Liver (tissue), 8 donors: ENCODE measurements at regions not wholly inside any gene's neighbourhood (a gene's known extent, or its start where the extent isn't known, plus 50 kb on each side); places are given as distances from the start of the nearest gene placed in this dataset.
A peak's percentile ranks its signal among the peaks of the same experiment; 100 is the strongest.

ENCODE experiments used
- DNase-seq: peaks from one replicate; pipeline ENCODE4 v3.0.0-alpha.2; 2017; ENCODE audit warnings: low spot score
- H3K27ac ChIP-seq, 2 donors: one replicate each; pipeline ENCODE4 v1.7.0; 2013; ENCODE audit warnings: inconsistent platforms in 2 of 2, low read length in 2 of 2, control low read depth in 1 of 2, low read depth in 1 of 2, mild to moderate bottlenecking in 1 of 2
- H3K27me3 ChIP-seq, 4 donors: one replicate each; pipeline versions ENCODE4 v1.6.1 to v1.7.0; 2013; ENCODE audit warnings: low read length in 3 of 4, inconsistent platforms in 1 of 4, mild to moderate bottlenecking in 1 of 4, moderate library complexity in 1 of 4; ENCODE audit not compliant: control insufficient read depth in 4 of 4, insufficient read depth in 4 of 4
- H3K36me3 ChIP-seq, 4 donors: one replicate each; pipeline versions ENCODE4 v1.6.1 to v1.7.0; 2013; ENCODE audit warnings: low read length in 3 of 4, mild to moderate bottlenecking in 3 of 4, low read depth in 1 of 4, moderate library complexity in 1 of 4; ENCODE audit not compliant: control insufficient read depth in 4 of 4, insufficient read depth in 3 of 4
- H3K4me1 ChIP-seq, 4 donors: one replicate each; pipeline versions ENCODE4 v1.6.1 to v1.7.0; 2013; ENCODE audit warnings: low read length in 3 of 4, mild to moderate bottlenecking in 3 of 4, moderate library complexity in 1 of 4; ENCODE audit not compliant: control insufficient read depth in 4 of 4, insufficient read depth in 4 of 4
- H3K4me3 ChIP-seq, 3 donors: one replicate each; pipeline versions ENCODE4 v1.6.1 to v1.7.0; 2013; ENCODE audit warnings: low read length in 3 of 3, control low read depth in 1 of 3, low read depth in 1 of 3, mild to moderate bottlenecking in 1 of 3
- H3K9ac ChIP-seq, 2 donors: one replicate each; pipeline ENCODE4 v1.7.0; 2013; ENCODE audit warnings: low read length in 2 of 2, mild to moderate bottlenecking in 2 of 2, moderate library complexity in 2 of 2, control low read depth in 1 of 2, low read depth in 1 of 2
- H3K9me3 ChIP-seq, 4 donors: one replicate each; pipeline versions ENCODE4 v1.6.1 to v1.7.0; 2013; ENCODE audit warnings: low read length in 3 of 4; ENCODE audit not compliant: control insufficient read depth in 4 of 4
- EGR1 ChIP-seq, 2 donors: IDR thresholded peaks; 2 replicates each; pipeline ENCODE4 v1.6.1; 2016 to 2018; ENCODE audit warnings: antibody characterized with exemption in 2 of 2, low read depth in 2 of 2
- FOXA1 ChIP-seq: IDR thresholded peaks from 2 replicates; pipeline ENCODE4 v1.6.1; 2016; ENCODE audit warnings: antibody characterized with exemption
- FOXA2 ChIP-seq: IDR thresholded peaks from 2 replicates; pipeline ENCODE4 v1.6.1; 2016; ENCODE audit warnings: antibody characterized with exemption
- GABPA ChIP-seq, 2 donors: IDR thresholded peaks in 1 of 2; conservative IDR thresholded peaks in 1 of 2; 2 replicates each; pipeline ENCODE4 v1.6.1; 2016; ENCODE audit warnings: antibody characterized with exemption in 2 of 2, mild to moderate bottlenecking in 1 of 2, moderate library complexity in 1 of 2
- HNF4A ChIP-seq, 2 donors: conservative IDR thresholded peaks; 2 replicates each; pipeline ENCODE4 v1.6.1; 2016; ENCODE audit warnings: antibody characterized with exemption in 2 of 2, mild to moderate bottlenecking in 2 of 2
- HNF4G ChIP-seq: IDR thresholded peaks from 2 replicates; pipeline ENCODE4 v1.6.1; 2016; ENCODE audit warnings: antibody characterized with exemption
- JUND ChIP-seq, 2 donors: IDR thresholded peaks; 2 replicates each; pipeline ENCODE4 v1.6.1; 2016; ENCODE audit warnings: antibody characterized with exemption in 2 of 2
- NR2F2 ChIP-seq: IDR thresholded peaks from 2 replicates; pipeline ENCODE4 v1.6.1; 2016; ENCODE audit warnings: antibody characterized with exemption
- RAD21 ChIP-seq, 2 donors: IDR thresholded peaks; 2 replicates each; pipeline ENCODE4 v1.6.1; 2016; ENCODE audit warnings: antibody characterized with exemption in 2 of 2, mild to moderate bottlenecking in 2 of 2
- RXRA ChIP-seq, 2 donors: IDR thresholded peaks; 2 replicates each; pipeline ENCODE4 v1.6.1; 2017 to 2018; ENCODE audit warnings: antibody characterized with exemption in 2 of 2, mild to moderate bottlenecking in 1 of 2
- SP1 ChIP-seq: IDR thresholded peaks from 2 replicates; pipeline ENCODE4 v1.6.1; 2018; ENCODE audit warnings: antibody characterized with exemption, mild to moderate bottlenecking
- TAF1 ChIP-seq: conservative IDR thresholded peaks from 2 replicates; pipeline ENCODE4 v1.6.1; 2016; ENCODE audit warnings: antibody characterized with exemption, mild to moderate bottlenecking
- YY1 ChIP-seq: IDR thresholded peaks from 2 replicates; pipeline ENCODE4 v1.6.1; 2016; ENCODE audit warnings: antibody characterized with exemption, mild to moderate bottlenecking
- WGBS: extraction: QIAGEN DNeasy Blood & Tissue Kit; methylation state at CpG from one replicate; pipeline ENCODE4 v1.1.7; 2013; 5-methylcytosine and 5-hydroxymethylcytosine counted together
- TF ChIP-seq, protein P1 (sequence below): IDR thresholded peaks from 2 replicates; pipeline ENCODE4 v1.6.1; 2016; ENCODE audit warnings: antibody characterized with exemption
- TF ChIP-seq, protein P2 (sequence below): fragments of 150-350 bp; IDR thresholded peaks from 2 replicates; pipeline ENCODE4 v1.5.1; 2017; ENCODE audit warnings: improper control_type of control experiment, low read depth, low read length; ENCODE audit not compliant: missing input control
- TF ChIP-seq, protein P3 (sequence below): IDR thresholded peaks from 2 replicates; pipeline ENCODE4 v1.6.1; 2016; ENCODE audit warnings: antibody characterized with exemption
- TF ChIP-seq, protein P4 (sequence below): IDR thresholded peaks from 2 replicates; pipeline ENCODE4 v1.6.1; 2016; ENCODE audit warnings: antibody characterized with exemption
- TF ChIP-seq, protein P5 (sequence below): IDR thresholded peaks from 2 replicates; pipeline ENCODE4 v1.6.1; 2016; ENCODE audit warnings: antibody characterized with exemption, mild to moderate bottlenecking
- donor health status: healthy.
- donor health status: healthy.
- donor health status: healthy.
- donor health status: healthy.
- donor health status: healthy.

DNA sequence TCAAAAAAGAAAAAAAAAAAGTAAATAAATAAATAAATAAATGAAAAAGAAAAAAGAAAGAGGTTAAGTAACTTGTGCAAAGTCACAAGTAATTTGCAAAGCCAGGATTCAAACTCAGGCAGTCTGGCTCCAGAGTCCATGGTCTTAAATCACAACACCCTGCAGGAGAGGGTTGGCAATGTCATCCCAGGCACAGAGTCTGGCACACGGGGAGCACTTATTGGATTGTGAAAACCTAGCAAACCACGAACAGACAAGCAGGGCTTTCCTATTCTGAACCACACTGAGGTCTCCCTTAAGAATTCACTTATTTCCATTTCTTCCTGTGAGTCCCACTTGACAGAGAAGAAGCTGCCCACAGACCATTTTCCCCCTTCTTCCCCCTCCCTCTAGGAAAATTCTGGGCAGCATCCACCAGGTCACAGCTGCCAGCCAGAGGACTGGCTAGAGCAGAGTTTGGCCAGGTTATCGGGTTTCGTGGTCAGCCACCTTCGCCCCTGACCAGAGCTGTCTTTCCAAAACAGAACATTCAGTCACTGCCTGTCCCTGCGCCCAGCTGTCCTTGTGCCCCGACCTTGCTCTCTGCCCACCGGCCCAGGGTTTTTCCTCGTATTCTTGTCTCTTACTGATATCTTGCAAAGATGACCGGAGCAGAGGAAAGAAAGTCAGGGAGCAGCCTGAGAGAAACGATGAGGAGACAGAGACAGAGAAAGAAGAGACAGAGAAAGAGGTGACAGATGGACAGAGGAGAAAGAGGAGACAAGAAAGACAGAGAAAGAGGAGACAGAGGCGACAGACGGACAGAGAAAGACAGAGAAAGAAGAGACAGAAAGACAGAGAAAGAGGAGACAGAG is 106.4 kb upstream of the PTPN1 start:
- no peaks in the 10 kb centered on the region for H3K36me3 ChIP-seq
- peak overlapping the region; percentile 84 to 94 for H3K27ac ChIP-seq
- peaks cover 23 to 83% (median 61%) of the 10 kb centered on the region in 4 donors for H3K4me1 ChIP-seq
- peak overlapping the region; percentile 24 to 35 for H3K9ac ChIP-seq
- no peak overlapping the region for H3K4me3 ChIP-seq
- DNase-seq = no peak
- TF ChIP-seq SP1 = peak; percentile 98
- TF ChIP-seq, protein P1, sequence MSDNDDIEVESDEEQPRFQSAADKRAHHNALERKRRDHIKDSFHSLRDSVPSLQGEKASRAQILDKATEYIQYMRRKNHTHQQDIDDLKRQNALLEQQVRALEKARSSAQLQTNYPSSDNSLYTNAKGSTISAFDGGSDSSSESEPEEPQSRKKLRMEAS = peak; percentile 68
- TF ChIP-seq TAF1 = peak; percentile 78
- peak; percentile 70 for TF ChIP-seq NR2F2
- peak; percentile 27 for TF ChIP-seq FOXA2
- TF ChIP-seq, protein P2, sequence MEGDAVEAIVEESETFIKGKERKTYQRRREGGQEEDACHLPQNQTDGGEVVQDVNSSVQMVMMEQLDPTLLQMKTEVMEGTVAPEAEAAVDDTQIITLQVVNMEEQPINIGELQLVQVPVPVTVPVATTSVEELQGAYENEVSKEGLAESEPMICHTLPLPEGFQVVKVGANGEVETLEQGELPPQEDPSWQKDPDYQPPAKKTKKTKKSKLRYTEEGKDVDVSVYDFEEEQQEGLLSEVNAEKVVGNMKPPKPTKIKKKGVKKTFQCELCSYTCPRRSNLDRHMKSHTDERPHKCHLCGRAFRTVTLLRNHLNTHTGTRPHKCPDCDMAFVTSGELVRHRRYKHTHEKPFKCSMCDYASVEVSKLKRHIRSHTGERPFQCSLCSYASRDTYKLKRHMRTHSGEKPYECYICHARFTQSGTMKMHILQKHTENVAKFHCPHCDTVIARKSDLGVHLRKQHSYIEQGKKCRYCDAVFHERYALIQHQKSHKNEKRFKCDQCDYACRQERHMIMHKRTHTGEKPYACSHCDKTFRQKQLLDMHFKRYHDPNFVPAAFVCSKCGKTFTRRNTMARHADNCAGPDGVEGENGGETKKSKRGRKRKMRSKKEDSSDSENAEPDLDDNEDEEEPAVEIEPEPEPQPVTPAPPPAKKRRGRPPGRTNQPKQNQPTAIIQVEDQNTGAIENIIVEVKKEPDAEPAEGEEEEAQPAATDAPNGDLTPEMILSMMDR = peak; percentile 32
- peak; percentile 90 for TF ChIP-seq HNF4A (conservative IDR thresholded peaks at IDR 0.05)
- TF ChIP-seq, protein P3, sequence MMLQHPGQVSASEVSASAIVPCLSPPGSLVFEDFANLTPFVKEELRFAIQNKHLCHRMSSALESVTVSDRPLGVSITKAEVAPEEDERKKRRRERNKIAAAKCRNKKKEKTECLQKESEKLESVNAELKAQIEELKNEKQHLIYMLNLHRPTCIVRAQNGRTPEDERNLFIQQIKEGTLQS = no peak
- peak; percentile 84 for TF ChIP-seq HNF4G
- TF ChIP-seq GABPA (IDR thresholded peaks at IDR 0.05 in 1 of 2, conservative IDR thresholded peaks at IDR 0.05 in 1 of 2) = no peak
- TF ChIP-seq, protein P4, sequence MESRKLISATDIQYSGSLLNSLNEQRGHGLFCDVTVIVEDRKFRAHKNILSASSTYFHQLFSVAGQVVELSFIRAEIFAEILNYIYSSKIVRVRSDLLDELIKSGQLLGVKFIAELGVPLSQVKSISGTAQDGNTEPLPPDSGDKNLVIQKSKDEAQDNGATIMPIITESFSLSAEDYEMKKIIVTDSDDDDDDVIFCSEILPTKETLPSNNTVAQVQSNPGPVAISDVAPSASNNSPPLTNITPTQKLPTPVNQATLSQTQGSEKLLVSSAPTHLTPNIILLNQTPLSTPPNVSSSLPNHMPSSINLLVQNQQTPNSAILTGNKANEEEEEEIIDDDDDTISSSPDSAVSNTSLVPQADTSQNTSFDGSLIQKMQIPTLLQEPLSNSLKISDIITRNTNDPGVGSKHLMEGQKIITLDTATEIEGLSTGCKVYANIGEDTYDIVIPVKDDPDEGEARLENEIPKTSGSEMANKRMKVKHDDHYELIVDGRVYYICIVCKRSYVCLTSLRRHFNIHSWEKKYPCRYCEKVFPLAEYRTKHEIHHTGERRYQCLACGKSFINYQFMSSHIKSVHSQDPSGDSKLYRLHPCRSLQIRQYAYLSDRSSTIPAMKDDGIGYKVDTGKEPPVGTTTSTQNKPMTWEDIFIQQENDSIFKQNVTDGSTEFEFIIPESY = peak; percentile 47
- TF ChIP-seq RXRA (IDR thresholded peaks at IDR 0.05) = peak; percentile 96 to 97
- TF ChIP-seq JUND (IDR thresholded peaks at IDR 0.05) = peak in 1 of 2 donors; percentile 55
- peak; percentile 49 to 62 for TF ChIP-seq RAD21 (IDR thresholded peaks at IDR 0.05)
- TF ChIP-seq FOXA1 = peak; percentile 44
- TF ChIP-seq EGR1 (IDR thresholded peaks at IDR 0.05; ENCODE audit: low read depth in 2 of 2) = peak in 1 of 2 donors; percentile 85
- TF ChIP-seq, protein P5, sequence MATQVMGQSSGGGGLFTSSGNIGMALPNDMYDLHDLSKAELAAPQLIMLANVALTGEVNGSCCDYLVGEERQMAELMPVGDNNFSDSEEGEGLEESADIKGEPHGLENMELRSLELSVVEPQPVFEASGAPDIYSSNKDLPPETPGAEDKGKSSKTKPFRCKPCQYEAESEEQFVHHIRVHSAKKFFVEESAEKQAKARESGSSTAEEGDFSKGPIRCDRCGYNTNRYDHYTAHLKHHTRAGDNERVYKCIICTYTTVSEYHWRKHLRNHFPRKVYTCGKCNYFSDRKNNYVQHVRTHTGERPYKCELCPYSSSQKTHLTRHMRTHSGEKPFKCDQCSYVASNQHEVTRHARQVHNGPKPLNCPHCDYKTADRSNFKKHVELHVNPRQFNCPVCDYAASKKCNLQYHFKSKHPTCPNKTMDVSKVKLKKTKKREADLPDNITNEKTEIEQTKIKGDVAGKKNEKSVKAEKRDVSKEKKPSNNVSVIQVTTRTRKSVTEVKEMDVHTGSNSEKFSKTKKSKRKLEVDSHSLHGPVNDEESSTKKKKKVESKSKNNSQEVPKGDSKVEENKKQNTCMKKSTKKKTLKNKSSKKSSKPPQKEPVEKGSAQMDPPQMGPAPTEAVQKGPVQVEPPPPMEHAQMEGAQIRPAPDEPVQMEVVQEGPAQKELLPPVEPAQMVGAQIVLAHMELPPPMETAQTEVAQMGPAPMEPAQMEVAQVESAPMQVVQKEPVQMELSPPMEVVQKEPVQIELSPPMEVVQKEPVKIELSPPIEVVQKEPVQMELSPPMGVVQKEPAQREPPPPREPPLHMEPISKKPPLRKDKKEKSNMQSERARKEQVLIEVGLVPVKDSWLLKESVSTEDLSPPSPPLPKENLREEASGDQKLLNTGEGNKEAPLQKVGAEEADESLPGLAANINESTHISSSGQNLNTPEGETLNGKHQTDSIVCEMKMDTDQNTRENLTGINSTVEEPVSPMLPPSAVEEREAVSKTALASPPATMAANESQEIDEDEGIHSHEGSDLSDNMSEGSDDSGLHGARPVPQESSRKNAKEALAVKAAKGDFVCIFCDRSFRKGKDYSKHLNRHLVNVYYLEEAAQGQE = no peak
- TF ChIP-seq YY1 = peak; percentile 64
- WGBS = 30% methylated on average over 13 of the region's 13 CpGs
- no peaks in the 10 kb centered on the region for H3K27me3 ChIP-seq
- no peaks in the 10 kb centered on the region for H3K9me3 ChIP-seq
